ENCODE measurements at regions not wholly inside any gene's neighbourhood (a gene's known extent, or its start where the extent isn't known, plus 50 kb on each side); places are given as distances from the start of the nearest gene placed in this dataset.
A peak's percentile ranks its signal among the peaks of the same experiment; 100 is the strongest.
"Not testable (repeated sequence)": the region's sequence is repeated elsewhere in the genome, so short reads cannot be mapped to it uniquely, and the experiment has no call there.

DNA sequence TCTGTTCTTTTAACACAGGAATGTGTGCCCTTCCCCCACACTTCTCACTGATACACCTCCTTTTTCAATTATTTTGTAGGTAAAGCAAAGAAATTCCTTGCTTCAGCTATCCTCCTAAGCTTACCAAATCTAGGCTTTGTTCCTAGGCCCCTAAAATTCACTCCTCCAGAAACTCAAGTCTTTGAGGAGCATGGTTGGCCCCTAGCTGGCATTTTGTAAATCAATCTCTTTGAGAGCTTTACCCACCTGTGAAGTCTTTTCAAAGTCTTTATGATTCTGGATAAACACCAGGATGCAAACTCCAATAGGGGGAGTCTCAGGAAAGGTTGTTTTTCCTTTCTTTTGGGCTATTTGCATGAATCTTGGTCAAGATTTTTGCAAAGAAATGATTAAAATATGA lies 82.9 kb upstream of the ZNF644 start:
- no peak overlapping the region for H3K4me3 ChIP-seq (ENCODE audit: low read depth, low read length)
- DNase-seq (ENCODE audit: low read depth) (no peak), FAIRE-seq (no peak)
- no peaks in the 10 kb centered on the region for H3K36me3 ChIP-seq (ENCODE audit: control insufficient read depth, insufficient read depth, low read length)
- TF ChIP-seq, protein P1, sequence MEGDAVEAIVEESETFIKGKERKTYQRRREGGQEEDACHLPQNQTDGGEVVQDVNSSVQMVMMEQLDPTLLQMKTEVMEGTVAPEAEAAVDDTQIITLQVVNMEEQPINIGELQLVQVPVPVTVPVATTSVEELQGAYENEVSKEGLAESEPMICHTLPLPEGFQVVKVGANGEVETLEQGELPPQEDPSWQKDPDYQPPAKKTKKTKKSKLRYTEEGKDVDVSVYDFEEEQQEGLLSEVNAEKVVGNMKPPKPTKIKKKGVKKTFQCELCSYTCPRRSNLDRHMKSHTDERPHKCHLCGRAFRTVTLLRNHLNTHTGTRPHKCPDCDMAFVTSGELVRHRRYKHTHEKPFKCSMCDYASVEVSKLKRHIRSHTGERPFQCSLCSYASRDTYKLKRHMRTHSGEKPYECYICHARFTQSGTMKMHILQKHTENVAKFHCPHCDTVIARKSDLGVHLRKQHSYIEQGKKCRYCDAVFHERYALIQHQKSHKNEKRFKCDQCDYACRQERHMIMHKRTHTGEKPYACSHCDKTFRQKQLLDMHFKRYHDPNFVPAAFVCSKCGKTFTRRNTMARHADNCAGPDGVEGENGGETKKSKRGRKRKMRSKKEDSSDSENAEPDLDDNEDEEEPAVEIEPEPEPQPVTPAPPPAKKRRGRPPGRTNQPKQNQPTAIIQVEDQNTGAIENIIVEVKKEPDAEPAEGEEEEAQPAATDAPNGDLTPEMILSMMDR (IDR thresholded peaks at IDR 0.05; ENCODE audit: insufficient read depth, low read length, severe bottlenecking), result no peak
- no peaks in the 10 kb centered on the region for H3K27me3 ChIP-seq (ENCODE audit: control insufficient read depth, insufficient read depth, low read length)

DNA sequence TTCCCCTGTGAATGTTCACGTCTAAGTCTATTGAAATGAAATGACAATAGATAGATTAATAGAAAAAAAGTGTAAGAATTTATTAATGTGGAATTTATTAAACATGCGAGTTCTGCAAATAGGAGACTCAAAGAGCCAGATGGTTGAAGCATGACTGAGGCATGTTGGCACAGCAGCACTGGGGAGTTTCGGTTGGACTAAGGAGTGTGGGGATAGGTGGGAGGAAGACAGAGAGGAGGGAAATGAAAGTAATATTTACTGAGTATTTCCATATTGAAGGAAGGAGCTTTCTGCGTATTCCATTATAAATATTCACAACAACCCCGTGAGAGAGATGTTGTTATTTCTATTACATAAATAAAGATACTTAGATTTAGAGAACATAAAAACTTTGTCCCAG lies 79.5 kb upstream of the ZNF644 start:
- Histone ChIP-seq H3K27me3 (ENCODE audit: control insufficient read depth, insufficient read depth, low read length) (no peaks in the 10 kb centered on the region), H3K4me3 (ENCODE audit: low read depth, low read length) (no peak overlapping the region), H3K36me3 (ENCODE audit: control insufficient read depth, insufficient read depth, low read length) (no peaks in the 10 kb centered on the region)
- TF ChIP-seq, protein P1 (IDR thresholded peaks at IDR 0.05; ENCODE audit: insufficient read depth, low read length, severe bottlenecking), result no peak
- DNase-seq (ENCODE audit: low read depth) (no peak), FAIRE-seq (no peak)

DNA sequence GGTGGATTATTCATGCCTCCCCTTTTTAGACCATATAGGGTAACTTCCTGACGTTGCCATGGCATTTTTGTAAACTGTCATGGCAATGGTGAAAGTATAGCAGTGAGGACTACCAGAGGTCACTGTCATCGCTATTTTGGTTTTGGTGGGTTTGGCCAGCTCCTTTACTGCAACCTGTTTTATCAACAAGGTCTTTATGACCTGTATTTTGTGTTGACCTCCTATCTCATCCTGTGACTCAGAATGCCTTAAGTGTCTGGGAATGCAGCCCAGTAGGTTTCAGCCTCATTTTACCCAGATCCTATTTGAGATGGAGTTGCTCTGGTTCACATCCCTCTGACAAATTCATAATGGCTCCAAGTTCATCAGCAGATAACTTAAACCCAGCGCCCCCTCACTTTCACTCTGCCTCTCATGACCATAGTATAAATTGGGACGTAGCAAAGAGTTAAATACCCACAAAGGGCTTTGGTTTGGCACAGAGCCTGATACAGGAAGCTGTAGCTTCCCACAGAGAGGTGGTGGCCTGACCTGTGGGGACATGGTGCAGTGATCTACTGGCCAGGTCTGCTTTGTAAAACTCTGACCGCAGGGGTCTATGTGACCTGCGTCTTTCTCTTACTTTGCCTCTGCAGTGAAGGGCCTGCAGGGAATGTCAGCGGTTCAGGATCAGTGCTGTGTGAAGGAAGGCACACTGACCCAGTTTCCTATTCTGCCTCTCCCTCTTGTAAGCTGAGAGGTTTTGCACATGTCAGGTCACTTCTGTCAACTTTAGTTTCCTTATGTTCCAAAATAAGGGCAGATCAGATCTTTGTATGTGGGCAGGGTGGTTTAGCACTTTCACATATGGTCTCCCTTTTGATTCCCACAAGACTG lies 78.1 kb upstream of the ZNF644 start:
- Histone ChIP-seq H3K27me3 (ENCODE audit: control insufficient read depth, insufficient read depth, low read length) (no peaks in the 10 kb centered on the region), H3K4me3 (ENCODE audit: low read depth, low read length) (no peak overlapping the region), H3K36me3 (ENCODE audit: control insufficient read depth, insufficient read depth, low read length) (no peaks in the 10 kb centered on the region)
- TF ChIP-seq, protein P1 (IDR thresholded peaks at IDR 0.05; ENCODE audit: insufficient read depth, low read length, severe bottlenecking), result no peak
- no peak for FAIRE-seq
- DNase-seq (ENCODE audit: low read depth), result peak; percentile 63

DNA sequence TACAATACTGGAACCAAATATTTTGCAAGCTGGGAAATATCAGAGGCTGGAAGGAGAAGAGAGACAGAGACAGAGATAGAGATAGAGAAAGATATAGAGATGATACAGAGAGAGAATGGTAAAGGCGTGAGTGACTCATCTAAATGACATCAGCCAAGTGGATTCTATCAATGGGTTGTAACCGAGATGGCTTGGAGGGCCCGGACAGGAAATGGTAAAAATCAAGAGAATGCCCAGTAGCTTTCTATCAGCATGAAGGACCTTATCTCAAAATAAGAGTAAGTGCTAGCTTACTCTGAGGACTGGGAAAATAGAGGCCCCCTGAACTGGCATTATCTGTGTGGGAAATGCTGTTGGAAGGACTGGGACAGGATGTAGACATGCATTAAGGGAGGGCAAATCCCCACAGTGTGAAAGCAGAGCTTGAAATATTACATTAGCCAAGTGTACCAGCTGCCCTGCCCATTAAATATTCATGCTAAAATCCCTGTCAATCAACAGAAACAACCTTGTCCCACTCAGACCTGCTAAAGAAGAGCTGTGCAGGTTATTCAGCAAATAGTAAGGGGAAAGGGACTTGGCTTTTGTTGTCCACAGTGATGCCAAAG lies 76.6 kb upstream of the ZNF644 start:
- peak; percentile 28 for DNase-seq (ENCODE audit: low read depth)
- TF ChIP-seq, protein P1 (IDR thresholded peaks at IDR 0.05; ENCODE audit: insufficient read depth, low read length, severe bottlenecking), result no peak
- Histone ChIP-seq H3K27me3 (ENCODE audit: control insufficient read depth, insufficient read depth, low read length) (no peaks in the 10 kb centered on the region), H3K36me3 (ENCODE audit: control insufficient read depth, insufficient read depth, low read length) (no peaks in the 10 kb centered on the region), H3K4me3 (ENCODE audit: low read depth, low read length) (no peak overlapping the region)
- peak; percentile 7 for FAIRE-seq

DNA sequence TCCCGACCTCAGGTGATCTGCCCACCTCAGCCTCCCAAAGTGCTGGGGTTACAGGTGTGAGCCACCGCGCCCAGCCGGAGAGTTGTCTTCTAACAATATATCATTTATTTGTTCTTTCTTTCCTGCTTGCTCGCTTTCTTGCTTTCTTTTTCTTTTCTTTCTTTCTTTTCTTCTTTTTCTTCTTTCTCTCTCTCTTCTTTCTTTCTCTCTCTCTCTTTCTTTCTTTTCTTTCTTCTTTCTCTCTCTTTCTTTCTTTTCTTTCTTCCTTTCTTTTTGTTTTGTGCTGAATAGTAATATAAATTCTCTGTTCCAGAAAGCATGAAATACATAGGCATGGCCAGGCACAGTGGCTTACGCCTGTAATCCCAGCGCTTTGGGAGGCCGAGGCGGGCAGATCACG lies 73.5 kb upstream of the ZNF644 start:
- H3K36me3 ChIP-seq (ENCODE audit: control insufficient read depth, insufficient read depth, low read length); H3K27me3 ChIP-seq (ENCODE audit: control insufficient read depth, insufficient read depth, low read length); H3K4me3 ChIP-seq (ENCODE audit: low read depth, low read length); DNase-seq (ENCODE audit: low read depth); FAIRE-seq: not testable (repeated sequence)

DNA sequence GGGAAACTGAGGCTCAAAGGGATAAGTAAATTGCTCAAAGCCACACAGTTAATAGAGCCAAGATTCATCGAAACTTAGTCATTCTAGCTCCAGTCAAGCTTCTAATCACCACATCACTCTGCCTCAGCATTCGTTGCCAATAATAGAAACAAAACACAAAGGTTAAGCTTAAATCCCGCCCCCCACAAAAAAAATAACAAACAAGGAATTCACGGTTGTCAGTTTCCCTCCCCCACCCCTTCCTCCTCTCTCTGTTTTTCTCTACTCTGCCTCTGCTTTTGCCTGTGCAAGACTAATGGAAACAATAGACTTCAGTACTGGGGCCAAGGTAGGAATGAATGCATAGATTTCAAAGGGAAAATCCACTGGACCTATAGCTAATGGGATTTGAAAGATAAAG lies 70.7 kb upstream of the ZNF644 start:
- TF ChIP-seq, protein P1 (IDR thresholded peaks at IDR 0.05; ENCODE audit: insufficient read depth, low read length, severe bottlenecking), result no peak
- no peaks in the 10 kb centered on the region for H3K36me3 ChIP-seq (ENCODE audit: control insufficient read depth, insufficient read depth, low read length)
- H3K27me3 ChIP-seq (ENCODE audit: control insufficient read depth, insufficient read depth, low read length), result no peaks in the 10 kb centered on the region
- DNase-seq (ENCODE audit: low read depth) (peak; percentile 34), FAIRE-seq (no peak)
- H3K4me3 ChIP-seq (ENCODE audit: low read depth, low read length), result no peak overlapping the region

Measured in bronchial epithelial cell (primary cell).